HCT116 (cell line): ENCODE measurements at regions not wholly inside any gene's neighbourhood (a gene's known extent, or its start where the extent isn't known, plus 50 kb on each side); places are given as distances from the start of the nearest gene placed in this dataset.

Experiments used
- ATAC-seq: fragments of 200-7000 bp; cut with Tn5 transposase; 2 replicates; pipeline ENCODE4 v1.9.1; 2020; ENCODE audit warnings: mild to moderate bottlenecking, moderate library complexity
- BruUV-seq: library from RNA; stranded (reverse); fragments of 400-500 nt; replicated peaks from 2 replicates; lab custom pipeline; 2021; lab: Mats Ljungman, UMichigan
- CTCF ChIA-PET: fragments of 300-600 bp; sonication (Branson Sonifier 250); formaldehyde crosslinking; loops from one replicate; lab custom pipeline; 2021; ENCODE audit warnings: antibody characterized with exemption; lab: Charles Lee
- POLR2A ChIA-PET: fragments of 300-600, 350-600 bp; sonication (Branson Sonifier 250); formaldehyde crosslinking; loops from one replicate; lab custom pipeline; 2021; ENCODE audit warnings: antibody characterized with exemption; lab: Charles Lee
- RAD21 ChIA-PET, 2 experiments: fragments of 300-600 bp; sonication (Branson Sonifier 250); formaldehyde crosslinking; loops; one replicate each; lab custom pipeline; 2023; ENCODE audit warnings: low total read pairs in 2 of 2; ENCODE audit not compliant: uncharacterized antibody in 2 of 2, unreplicated experiment in 2 of 2, low non-redundant PET in 1 of 2; lab: Charles Lee
- DNase-seq: peaks from one replicate; pipeline ENCODE4 v3.0.0-alpha.2; 2010; ENCODE audit warnings: low read depth, low spot score
- H2AFZ ChIP-seq: fragments of 200-600 bp; shearing (Covaris generic), sonication (generic); 2 replicates; pipeline ENCODE4 v1.6.1; 2017; ENCODE audit warnings: low read depth, mixed run types, mixed read lengths, antibody characterized with exemption, low read length; ENCODE audit not compliant: poor library complexity, severe bottlenecking
- H3K27ac ChIP-seq: 2 replicates; pipeline ENCODE4 v1.5.1; 2012; ENCODE audit warnings: low read depth, low read length
- H3K27me3 ChIP-seq: fragments of 200-600 bp; sonication (generic); 2 replicates; pipeline ENCODE4 v1.6.1; 2016; ENCODE audit warnings: mixed run types, low read length, mixed read lengths; ENCODE audit not compliant: insufficient read depth
- H3K36me3 ChIP-seq, 2 experiments: fragments of 200-500 bp in 1 of 2; fragments of 200-600 bp in 1 of 2; sonication (Bioruptor generic) in 1 of 2; sonication (generic) in 1 of 2; 2 replicates each; pipeline versions ENCODE4 v1.5.1 to v1.6.1; 2014 to 2016; ENCODE audit warnings: low read length in 2 of 2, inconsistent platforms in 1 of 2, mixed read lengths in 1 of 2, mixed run types in 1 of 2; ENCODE audit not compliant: insufficient read depth in 2 of 2, control insufficient read depth in 1 of 2
- H3K4me1 ChIP-seq, 2 experiments: fragments of 200-600 bp in 1 of 2; sonication (generic) in 1 of 2; 2 replicates each; pipeline versions ENCODE4 v1.5.1 to v1.6.1; 2012 to 2017; ENCODE audit warnings: low read length in 2 of 2, inconsistent platforms in 1 of 2, mild to moderate bottlenecking in 1 of 2, mixed read lengths in 1 of 2, mixed run types in 1 of 2, moderate library complexity in 1 of 2; ENCODE audit not compliant: insufficient read depth in 2 of 2, control insufficient read depth in 1 of 2
- H3K4me2 ChIP-seq: fragments of 200-600 bp; sonication (generic); 2 replicates; pipeline ENCODE4 v1.6.1; 2017; ENCODE audit warnings: mixed run types, low read length, mixed read lengths
- H3K4me3 ChIP-seq, 2 experiments: fragments of 200-600 bp in 1 of 2; sonication (generic) in 1 of 2; replicated peaks in 1 of 2; 2 replicates each; pipeline ENCODE4 v1.5.1; 2011 to 2016; ENCODE audit warnings: low read length in 2 of 2, control low read depth in 1 of 2, low read depth in 1 of 2, mild to moderate bottlenecking in 1 of 2, mixed read lengths in 1 of 2, mixed run types in 1 of 2
- H3K79me2 ChIP-seq: fragments of 200-600 bp; sonication (generic); 2 replicates; pipeline ENCODE4 v1.6.1; 2017; ENCODE audit warnings: mild to moderate bottlenecking, mixed run types, low read length, moderate library complexity, mixed read lengths; ENCODE audit not compliant: insufficient read depth
- H3K9ac ChIP-seq: fragments of 200-600 bp; sonication (generic); 2 replicates; pipeline ENCODE4 v1.6.1; 2016; ENCODE audit warnings: low read length, mixed read lengths
- H3K9me2 ChIP-seq: fragments of 200-600 bp; sonication (generic), shearing (Covaris generic); 2 replicates; pipeline ENCODE4 v1.6.1; 2017; ENCODE audit warnings: mixed run types, mild to moderate bottlenecking, moderate library complexity; ENCODE audit not compliant: insufficient read depth
- H3K9me3 ChIP-seq, 2 experiments: fragments of 200-500 bp in 1 of 2; fragments of 200-600 bp in 1 of 2; sonication (Bioruptor generic) in 1 of 2; sonication (generic) in 1 of 2; 2 replicates each; pipeline ENCODE4 v1.6.1; 2014 to 2017; ENCODE audit warnings: low read length in 2 of 2, mixed read lengths in 2 of 2, inconsistent platforms in 1 of 2, low read depth in 1 of 2, mild to moderate bottlenecking in 1 of 2, mixed run types in 1 of 2, moderate library complexity in 1 of 2; ENCODE audit not compliant: control insufficient read depth in 1 of 2, insufficient read depth in 1 of 2
- H4K20me1 ChIP-seq: fragments of 200-600 bp; sonication (generic), shearing (Covaris generic); 2 replicates; pipeline ENCODE4 v1.6.1; 2017; ENCODE audit warnings: mixed run types, mild to moderate bottlenecking, moderate library complexity; ENCODE audit not compliant: insufficient read depth
- ATF3 ChIP-seq: IDR thresholded peaks from 2 replicates; pipeline ENCODE4 v1.6.1; 2012
- CBX3 ChIP-seq: IDR thresholded peaks from 2 replicates; pipeline ENCODE4 v1.6.1; 2012; ENCODE audit warnings: low read depth
- CEBPB ChIP-seq: IDR thresholded peaks from 2 replicates; pipeline ENCODE4 v1.6.1; 2012; ENCODE audit warnings: low read depth
- CTCF ChIP-seq, 3 experiments: fragments of 200-600 bp in 1 of 3; sonication (generic) in 1 of 3; IDR thresholded peaks in 2 of 3; conservative IDR thresholded peaks in 1 of 3; 2 replicates each; pipeline ENCODE4 v1.5.1; 2012 to 2017; ENCODE audit warnings: low read depth in 2 of 3, low read length in 2 of 3, antibody characterized with exemption in 1 of 3, borderline replicate concordance in 1 of 3, control low read depth in 1 of 3, mild to moderate bottlenecking in 1 of 3, mixed read lengths in 1 of 3, mixed run types in 1 of 3, moderate library complexity in 1 of 3; ENCODE audit not compliant: insufficient read depth in 1 of 3
- EGR1 ChIP-seq: IDR thresholded peaks from 2 replicates; pipeline ENCODE4 v1.6.1; 2012; ENCODE audit warnings: low read depth
- ELF1 ChIP-seq: IDR thresholded peaks from 2 replicates; pipeline ENCODE4 v1.6.1; 2012; ENCODE audit warnings: low read depth, borderline replicate concordance
- EZH2phosphoT487 ChIP-seq: fragments of 200-600 bp; IDR thresholded peaks from 2 replicates; pipeline ENCODE4 v1.6.1; 2018; ENCODE audit warnings: antibody characterized with exemption, borderline replicate concordance
- FOSL1 ChIP-seq: IDR thresholded peaks from 2 replicates; pipeline ENCODE4 v1.6.1; 2012; ENCODE audit warnings: low read depth
- MAX ChIP-seq: IDR thresholded peaks from 2 replicates; pipeline ENCODE4 v1.6.1; 2012
- POLR2A ChIP-seq: IDR thresholded peaks from 2 replicates; pipeline ENCODE4 v1.7.0; 2011; ENCODE audit warnings: borderline replicate concordance; ENCODE audit not compliant: insufficient read depth, insufficient read length; ENCODE audit errors: extremely low read depth
- REST ChIP-seq: IDR thresholded peaks from 2 replicates; pipeline ENCODE4 v1.6.1; 2012; ENCODE audit warnings: low read depth
- SIN3A ChIP-seq: IDR thresholded peaks from 2 replicates; pipeline ENCODE4 v1.6.1; 2012; ENCODE audit warnings: low read depth
- SP1 ChIP-seq: IDR thresholded peaks from 2 replicates; pipeline ENCODE4 v1.6.1; 2012; ENCODE audit warnings: low read depth
- TCF7L2 ChIP-seq: IDR thresholded peaks from 2 replicates; pipeline ENCODE4 v1.7.0; 2011; ENCODE audit warnings: borderline replicate concordance, inconsistent platforms; ENCODE audit not compliant: insufficient read depth, insufficient read length; ENCODE audit errors: extremely low read depth
- YY1 ChIP-seq: IDR thresholded peaks from 2 replicates; pipeline ENCODE4 v1.6.1; 2011; ENCODE audit warnings: low read length, low read depth, moderate library complexity, mild to moderate bottlenecking; ENCODE audit not compliant: insufficient replicate concordance; ENCODE audit errors: extremely low read depth
- ZBTB33 ChIP-seq: IDR thresholded peaks from 2 replicates; pipeline ENCODE4 v1.6.1; 2011; ENCODE audit warnings: mild to moderate bottlenecking, low read length, moderate library complexity; ENCODE audit not compliant: insufficient replicate concordance; ENCODE audit errors: extremely low read depth
- ZFX ChIP-seq: fragments of 450-650 bp; IDR thresholded peaks from 2 replicates; pipeline ENCODE4 v1.6.1; 2017
- ZNF274 ChIP-seq: fragments of 200-500 bp; sonication (Bioruptor generic); IDR thresholded peaks from 2 replicates; pipeline ENCODE4 v1.6.1; 2014; ENCODE audit warnings: mild to moderate bottlenecking, low read depth, low read length, inconsistent platforms
- intact Hi-C: fragments of 100-400 bp; cut with micrococcal nuclease; formaldehyde crosslinking; loops from 2 replicates; pipeline ENCODE4 v1.10.0; 2022

- Histone ChIP-seq H3K27ac (no peak overlapping the region), H3K4me3 (no peak overlapping the region), H3K36me3 (no peaks in the 10 kb centered on the region), H3K9me3 (no peaks in the 10 kb centered on the region), H3K9ac (no peak overlapping the region), H3K4me1 (no peaks in the 10 kb centered on the region), H4K20me1 (no peaks in the 10 kb centered on the region), H3K79me2 (no peaks in the 10 kb centered on the region), H3K4me2 (no peak overlapping the region), H3K9me2 (no peaks in the 10 kb centered on the region), H3K27me3 (no peaks in the 10 kb centered on the region), H2AFZ (no peak overlapping the region)
- ATAC-seq: no peak
- intact Hi-C loops: no loop called here
- BruUV-seq: no TSS peak
- RAD21 ChIA-PET: no interaction called here
- no peak for DNase-seq
- CTCF ChIA-PET: no interaction called here
- POLR2A ChIA-PET: no interaction called here
- no peak for TF ChIP-seq FOSL1
- TF ChIP-seq CBX3: no peak
- TF ChIP-seq ATF3: no peak
- TF ChIP-seq REST: no peak
- no peak for TF ChIP-seq TCF7L2
- TF ChIP-seq MAX: no peak
- TF ChIP-seq POLR2A: no peak
- no peak for TF ChIP-seq EZH2phosphoT487
- TF ChIP-seq SP1: no peak
- TF ChIP-seq SIN3A: no peak
- TF ChIP-seq EGR1: no peak
- no peak for TF ChIP-seq ZNF274
- TF ChIP-seq YY1: no peak
- TF ChIP-seq CTCF (IDR thresholded peaks at IDR 0.05 in 2 of 3, conservative IDR thresholded peaks at IDR 0.05 in 1 of 3; ENCODE audit: borderline replicate concordance in 1 of 3, insufficient read depth in 1 of 3, low read depth in 2 of 3, low read length in 2 of 3): no peak
- no peak for TF ChIP-seq CEBPB
- no peak for TF ChIP-seq ZFX
- no peak for TF ChIP-seq ZBTB33
- no peak for TF ChIP-seq ELF1
Observed at GRCh38 chr4:77451530-77451929, 154.1 kb upstream of the CXCL13 start.
